ENCODE measurements at regions not wholly inside any gene's neighbourhood (a gene's known extent, or its start where the extent isn't known, plus 50 kb on each side); places are given as distances from the start of the nearest gene placed in this dataset.
"Not testable (repeated sequence)": the region's sequence is repeated elsewhere in the genome, so short reads cannot be mapped to it uniquely, and the experiment has no call there.

- no peak for DNase-seq
These were observed 54.6 kb downstream of the DKK1 start for GRCh38 chr10:52368725-52369124.

- DNase-seq: not testable (repeated sequence)
These were observed 60.1 kb downstream of the DKK1 start for GRCh38 chr10:52374207-52374606.

- DNase-seq: no peak
These were observed 62.7 kb downstream of the DKK1 start for GRCh38 chr10:52376694-52377354.

GRCh38 chr10:52378124-52378523 is 64.0 kb downstream of the DKK1 start:
- peak; percentile 18 for DNase-seq

- no peak for DNase-seq
These were observed 65.2 kb downstream of the DKK1 start for GRCh38 chr10:52379287-52379686.

GRCh38 chr10:52383088-52383487 is 69.0 kb downstream of the DKK1 start:
- DNase-seq: no peak

- no peak for DNase-seq
These were observed 73.7 kb downstream of the DKK1 start for GRCh38 chr10:52387744-52388143.

- no peak for DNase-seq
These were observed 76.3 kb downstream of the DKK1 start for GRCh38 chr10:52390388-52390787.

GRCh38 chr10:52391927-52392602 is 78.0 kb downstream of the DKK1 start:
- DNase-seq: no peak

GRCh38 chr10:52394246-52394645 is 80.2 kb downstream of the DKK1 start:
- no peak for DNase-seq

- no peak for DNase-seq
These were observed 86.5 kb downstream of the DKK1 start for GRCh38 chr10:52400562-52400961.

- DNase-seq: not testable (repeated sequence)
These were observed 89.7 kb downstream of the DKK1 start for GRCh38 chr10:52403801-52404200.

- DNase-seq: no peak
These were observed 95.1 kb downstream of the DKK1 start for GRCh38 chr10:52409195-52409594.

- no peak for DNase-seq
These were observed 95.8 kb downstream of the DKK1 start for GRCh38 chr10:52409928-52410327.

GRCh38 chr10:52410916-52411315 is 96.8 kb downstream of the DKK1 start:
- DNase-seq: no peak

- no peak for DNase-seq
These were observed 105.2 kb downstream of the DKK1 start for GRCh38 chr10:52419281-52419680.

GRCh38 chr10:52420656-52421055 is 106.6 kb downstream of the DKK1 start:
- peak; percentile 2 for DNase-seq

GRCh38 chr10:52423369-52423768 is 109.3 kb downstream of the DKK1 start:
- no peak for DNase-seq

- DNase-seq: no peak
These were observed 110.3 kb downstream of the DKK1 start for GRCh38 chr10:52424341-52424740.

- no peak for DNase-seq
These were observed 120.7 kb downstream of the DKK1 start for GRCh38 chr10:52434734-52435133.

- no peak for DNase-seq
These were observed 122.6 kb downstream of the DKK1 start for GRCh38 chr10:52436664-52437063.

- DNase-seq: no peak
These were observed 123.1 kb downstream of the DKK1 start for GRCh38 chr10:52437205-52437646.

GRCh38 chr10:52438119-52438518 is 124.0 kb downstream of the DKK1 start:
- DNase-seq: no peak

- no peak for DNase-seq
These were observed 126.7 kb downstream of the DKK1 start for GRCh38 chr10:52440612-52441285.

All from hematopoietic multipotent progenitor cell treated with erythropoietin and hydrocortisone succinate and interleukin-3 and kit ligand, for 6 days (in vitro differentiated cells).